NT2/D1 (cell line): ENCODE measurements at regions not wholly inside any gene's neighbourhood (a gene's known extent, or its start where the extent isn't known, plus 50 kb on each side); places are given as distances from the start of the nearest gene placed in this dataset.

Experiments
- DNase-seq: peaks from one replicate; pipeline ENCODE4 v3.0.0-alpha.2; 2011; ENCODE audit warnings: low read depth, low spot score
- H3K27me3 ChIP-seq: 2 replicates; pipeline ENCODE4 v1.6.0; 2011; ENCODE audit warnings: mild to moderate bottlenecking; ENCODE audit not compliant: insufficient read length, insufficient read depth
- H3K36me3 ChIP-seq: 2 replicates; pipeline ENCODE4 v1.6.1; 2011; ENCODE audit warnings: mild to moderate bottlenecking, low read length, mixed read lengths; ENCODE audit not compliant: insufficient read depth, insufficient read length
- H3K4me1 ChIP-seq: 2 replicates; pipeline ENCODE4 v1.5.1; 2011; ENCODE audit not compliant: insufficient read depth, insufficient read length
- H3K4me3 ChIP-seq: 2 replicates; pipeline ENCODE4 v1.5.1; 2011; ENCODE audit warnings: low read depth; ENCODE audit not compliant: insufficient read length
- H3K9ac ChIP-seq: 2 replicates; pipeline ENCODE4 v1.6.0; 2011; ENCODE audit warnings: low read depth; ENCODE audit not compliant: insufficient read length
- H3K9me3 ChIP-seq: 2 replicates; pipeline ENCODE4 v1.5.1; 2011; ENCODE audit warnings: mild to moderate bottlenecking, low read length; ENCODE audit not compliant: insufficient read depth
- SUZ12 ChIP-seq: IDR thresholded peaks from 2 replicates; pipeline ENCODE4 v1.6.1; 2011; ENCODE audit not compliant: insufficient read length, insufficient read depth; ENCODE audit errors: extremely low read depth
- YY1 ChIP-seq: IDR thresholded peaks from 2 replicates; pipeline ENCODE4 v1.6.1; 2011; ENCODE audit not compliant: insufficient read length, insufficient read depth
- ZNF274 ChIP-seq: IDR thresholded peaks from 2 replicates; pipeline ENCODE4 v1.6.1; 2011; ENCODE audit warnings: mild to moderate bottlenecking, low read depth, low read length

GRCh38 chr6:121764493-121764892 lies 329.0 kb downstream of the GJA1 start:
- Histone ChIP-seq H3K27me3 (no peaks in the 10 kb centered on the region), H3K9me3 (no peaks in the 10 kb centered on the region), H3K4me3 (no peak overlapping the region), H3K9ac (no peak overlapping the region), H3K4me1 (no peaks in the 10 kb centered on the region), H3K36me3 (no peaks in the 10 kb centered on the region)
- no peak for DNase-seq
- no peak for TF ChIP-seq YY1
- no peak for TF ChIP-seq SUZ12
- TF ChIP-seq ZNF274 = no peak

GRCh38 chr6:121765060-121765459 lies 329.6 kb downstream of the GJA1 start:
- Histone ChIP-seq H3K27me3 (no peaks in the 10 kb centered on the region), H3K4me1 (no peaks in the 10 kb centered on the region), H3K36me3 (no peaks in the 10 kb centered on the region), H3K4me3 (no peak overlapping the region), H3K9me3 (no peaks in the 10 kb centered on the region), H3K9ac (no peak overlapping the region)
- DNase-seq = no peak
- TF ChIP-seq ZNF274 (no peak), YY1 (no peak), SUZ12 (no peak)

- H3K9me3 ChIP-seq = no peaks in the 10 kb centered on the region
- TF ChIP-seq ZNF274 (no peak), SUZ12 (no peak), YY1 (no peak)
- H3K4me3 ChIP-seq = no peak overlapping the region
- H3K36me3 ChIP-seq = no peaks in the 10 kb centered on the region
- no peaks in the 10 kb centered on the region for H3K27me3 ChIP-seq
- H3K4me1 ChIP-seq = no peaks in the 10 kb centered on the region
- no peak for DNase-seq
- no peak overlapping the region for H3K9ac ChIP-seq
Measured at GRCh38 chr6:121767211-121767610, 331.8 kb downstream of the GJA1 start.

GRCh38 chr6:121770943-121771342 lies 335.5 kb downstream of the GJA1 start:
- H3K9ac ChIP-seq = no peak overlapping the region
- H3K36me3 ChIP-seq = no peaks in the 10 kb centered on the region
- H3K27me3 ChIP-seq = no peaks in the 10 kb centered on the region
- no peaks in the 10 kb centered on the region for H3K4me1 ChIP-seq
- TF ChIP-seq YY1 (no peak), ZNF274 (no peak), SUZ12 (no peak)
- H3K9me3 ChIP-seq = no peaks in the 10 kb centered on the region
- no peak for DNase-seq
- no peak overlapping the region for H3K4me3 ChIP-seq

- Histone ChIP-seq H3K4me3 (no peak overlapping the region), H3K36me3 (no peaks in the 10 kb centered on the region), H3K4me1 (no peaks in the 10 kb centered on the region), H3K9me3 (no peaks in the 10 kb centered on the region), H3K27me3 (no peaks in the 10 kb centered on the region), H3K9ac (no peak overlapping the region)
- no peak for DNase-seq
- no peak for TF ChIP-seq ZNF274
- no peak for TF ChIP-seq SUZ12
- no peak for TF ChIP-seq YY1
Measured at GRCh38 chr6:121771937-121772720, 336.7 kb downstream of the GJA1 start.

- Histone ChIP-seq H3K9ac (no peak overlapping the region), H3K4me3 (no peak overlapping the region), H3K36me3 (no peaks in the 10 kb centered on the region), H3K4me1 (no peaks in the 10 kb centered on the region), H3K27me3 (no peaks in the 10 kb centered on the region), H3K9me3 (no peaks in the 10 kb centered on the region)
- TF ChIP-seq YY1 (no peak), ZNF274 (no peak), SUZ12 (no peak)
- no peak for DNase-seq
Measured at GRCh38 chr6:121776054-121776453, 340.6 kb downstream of the GJA1 start.

GRCh38 chr6:121780325-121781321 lies 345.2 kb downstream of the GJA1 start:
- H3K9me3 ChIP-seq = no peaks in the 10 kb centered on the region
- H3K4me1 ChIP-seq = no peaks in the 10 kb centered on the region
- TF ChIP-seq SUZ12 (no peak), YY1 (no peak), ZNF274 (no peak)
- no peak overlapping the region for H3K4me3 ChIP-seq
- H3K9ac ChIP-seq = no peak overlapping the region
- H3K36me3 ChIP-seq = no peaks in the 10 kb centered on the region
- DNase-seq = no peak
- H3K27me3 ChIP-seq = no peaks in the 10 kb centered on the region
